Tibial nerve (tissue), 4 donors: ENCODE measurements at regions not wholly inside any gene's neighbourhood (a gene's known extent, or its start where the extent isn't known, plus 50 kb on each side); places are given as distances from the start of the nearest gene placed in this dataset.

ENCODE experiments used
- DNase-seq, 2 donors: peaks; one replicate each; pipeline ENCODE4 v3.0.0-alpha.2; 2019; ENCODE audit warnings: low spot score in 2 of 2
- H3K27ac ChIP-seq, 4 donors: fragments of 200-600 bp; sonication (generic) in 3 of 4; one replicate each; pipeline ENCODE4 v1.5.1; 2017 to 2019; ENCODE audit warnings: mild to moderate bottlenecking in 1 of 4
- H3K27me3 ChIP-seq, 2 donors: fragments of 200-600 bp; sonication (generic) in 1 of 2; one replicate each; pipeline versions ENCODE4 v1.5.1 to v1.6.0; 2017 to 2019
- H3K36me3 ChIP-seq, 3 donors: fragments of 200-600 bp; sonication (generic); one replicate each; pipeline ENCODE4 v1.5.1; 2018 to 2019
- H3K4me1 ChIP-seq, 4 donors: fragments of 200-600 bp; sonication (generic) in 3 of 4; one replicate each; pipeline ENCODE4 v1.5.1; 2017 to 2019
- H3K4me3 ChIP-seq, 4 donors: fragments of 200-600 bp; sonication (generic) in 3 of 4; one replicate each; pipeline ENCODE4 v1.5.1; 2017 to 2019; ENCODE audit warnings: mild to moderate bottlenecking in 1 of 4, moderate library complexity in 1 of 4
- H3K9me3 ChIP-seq, 4 donors: fragments of 200-600 bp; sonication (generic) in 3 of 4; one replicate each; pipeline ENCODE4 v1.5.1; 2017 to 2019
- EP300 ChIP-seq, 2 donors: sonication (generic); formaldehyde crosslinking; IDR thresholded peaks; one replicate each; pipeline ENCODE4 v1.6.1; 2017; ENCODE audit warnings: antibody characterized with exemption in 2 of 2, mild to moderate bottlenecking in 1 of 2
- POLR2A ChIP-seq, 2 donors: fragments of 450-650 bp; IDR thresholded peaks; one replicate each; pipeline ENCODE4 v1.6.1; 2017; ENCODE audit warnings: antibody characterized with exemption in 2 of 2, mild to moderate bottlenecking in 2 of 2, moderate library complexity in 2 of 2
- WGBS, 2 donors: methylation state at CpG; one replicate each; pipeline ENCODE4 v1.1.5; 2018; 5-methylcytosine and 5-hydroxymethylcytosine counted together
- TF ChIP-seq, protein P1 (sequence below), 5 experiments: fragments of 200-600 bp in 3 of 5; fragments of 450-650 bp in 2 of 5; sonication (generic) in 3 of 5; IDR thresholded peaks; one replicate each; pipeline ENCODE4 v1.5.1; 2016 to 2019; ENCODE audit warnings: antibody characterized with exemption in 5 of 5, mild to moderate bottlenecking in 3 of 5, moderate library complexity in 2 of 5

DNA sequence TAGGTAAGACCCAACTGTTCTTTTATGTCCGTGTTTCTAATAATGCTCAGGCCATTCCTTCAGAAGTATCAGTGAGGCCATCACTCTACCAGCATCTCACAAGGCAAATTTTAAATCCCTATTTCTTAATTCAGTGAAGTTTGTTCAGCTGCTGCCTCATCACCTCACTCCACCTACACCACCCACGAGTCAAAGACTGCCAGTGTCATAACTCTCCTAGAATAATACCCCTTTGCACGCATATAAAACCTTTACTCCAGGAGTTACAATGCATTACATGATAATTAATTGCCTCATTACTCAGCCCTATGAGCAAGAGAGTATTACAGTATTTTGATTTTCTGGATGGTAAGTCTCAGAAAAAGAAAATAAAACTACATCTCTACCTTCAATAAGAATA is 793.6 kb downstream of the TFAP2A start:
- WGBS, 2 donors, result 68 to 70% methylated on average over 3 of the region's 3 CpGs
- TF ChIP-seq POLR2A (IDR thresholded peaks at IDR 0.05), result no peak
- TF ChIP-seq EP300 (IDR thresholded peaks at IDR 0.05), result no peak
- TF ChIP-seq, protein P1, sequence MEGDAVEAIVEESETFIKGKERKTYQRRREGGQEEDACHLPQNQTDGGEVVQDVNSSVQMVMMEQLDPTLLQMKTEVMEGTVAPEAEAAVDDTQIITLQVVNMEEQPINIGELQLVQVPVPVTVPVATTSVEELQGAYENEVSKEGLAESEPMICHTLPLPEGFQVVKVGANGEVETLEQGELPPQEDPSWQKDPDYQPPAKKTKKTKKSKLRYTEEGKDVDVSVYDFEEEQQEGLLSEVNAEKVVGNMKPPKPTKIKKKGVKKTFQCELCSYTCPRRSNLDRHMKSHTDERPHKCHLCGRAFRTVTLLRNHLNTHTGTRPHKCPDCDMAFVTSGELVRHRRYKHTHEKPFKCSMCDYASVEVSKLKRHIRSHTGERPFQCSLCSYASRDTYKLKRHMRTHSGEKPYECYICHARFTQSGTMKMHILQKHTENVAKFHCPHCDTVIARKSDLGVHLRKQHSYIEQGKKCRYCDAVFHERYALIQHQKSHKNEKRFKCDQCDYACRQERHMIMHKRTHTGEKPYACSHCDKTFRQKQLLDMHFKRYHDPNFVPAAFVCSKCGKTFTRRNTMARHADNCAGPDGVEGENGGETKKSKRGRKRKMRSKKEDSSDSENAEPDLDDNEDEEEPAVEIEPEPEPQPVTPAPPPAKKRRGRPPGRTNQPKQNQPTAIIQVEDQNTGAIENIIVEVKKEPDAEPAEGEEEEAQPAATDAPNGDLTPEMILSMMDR (IDR thresholded peaks at IDR 0.05), result no peak
- no peaks in the 10 kb centered on the region for H3K4me1 ChIP-seq
- DNase-seq, result no peak
- H3K27ac ChIP-seq, result no peak overlapping the region
- H3K4me3 ChIP-seq, result no peak overlapping the region
- no peaks in the 10 kb centered on the region for H3K36me3 ChIP-seq
- no peaks in the 10 kb centered on the region for H3K27me3 ChIP-seq
- H3K9me3 ChIP-seq, result peaks cover 0 to 14% (median 0%) of the 10 kb centered on the region in 4 donors

DNA sequence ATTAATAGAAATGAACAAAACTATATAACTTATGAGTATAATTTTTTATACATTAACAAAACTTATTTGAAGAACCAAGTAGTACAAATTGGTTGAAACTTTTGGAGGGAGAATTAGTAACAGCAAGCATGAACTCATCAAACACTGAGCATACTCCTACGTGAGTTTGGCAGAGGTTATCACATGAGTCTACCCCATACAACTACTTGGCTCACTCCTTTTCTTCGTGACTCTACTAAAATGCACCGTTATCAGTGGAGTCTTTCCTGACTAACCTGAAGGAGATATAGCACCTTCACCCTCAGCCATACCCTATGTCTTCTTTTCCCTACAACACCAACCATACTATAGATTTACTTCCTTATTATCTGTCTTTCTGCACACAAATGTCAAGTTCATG is 794.2 kb downstream of the TFAP2A start:
- H3K4me3 ChIP-seq, result no peak overlapping the region
- H3K9me3 ChIP-seq, result peaks cover 0 to 11% (median 0%) of the 10 kb centered on the region in 4 donors
- H3K4me1 ChIP-seq, result no peaks in the 10 kb centered on the region
- no peaks in the 10 kb centered on the region for H3K27me3 ChIP-seq
- 85 to 92% methylated on average over 3 of the region's 3 CpGs for WGBS, 2 donors
- no peak for DNase-seq
- H3K36me3 ChIP-seq, result no peaks in the 10 kb centered on the region
- no peak overlapping the region for H3K27ac ChIP-seq
- TF ChIP-seq POLR2A (IDR thresholded peaks at IDR 0.05), result no peak

DNA sequence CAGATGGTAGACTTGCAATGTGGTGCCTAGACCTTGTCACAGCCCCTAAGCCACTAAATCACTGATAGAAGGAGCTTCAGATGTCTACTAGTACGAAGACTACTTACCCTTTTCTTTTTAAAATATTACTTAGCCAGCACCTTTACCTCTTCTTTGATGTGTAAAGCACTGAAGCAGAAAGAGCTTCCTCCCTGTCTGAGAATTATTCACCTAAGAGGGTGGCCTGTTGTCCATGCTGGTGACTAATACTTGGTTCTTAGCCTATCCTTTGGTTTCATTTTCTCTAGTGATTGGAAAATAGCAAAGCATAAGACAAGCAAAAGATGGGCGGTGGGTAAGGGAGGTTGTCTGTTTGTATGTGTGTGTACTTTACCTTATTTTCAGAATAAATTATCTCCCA is 794.6 kb downstream of the TFAP2A start:
- peaks cover 0 to 7% (median 0%) of the 10 kb centered on the region in 4 donors for H3K9me3 ChIP-seq
- no peaks in the 10 kb centered on the region for H3K4me1 ChIP-seq
- H3K4me3 ChIP-seq, result no peak overlapping the region
- 83 to 97% methylated on average over 2 of the region's 2 CpGs for WGBS, 2 donors
- no peak overlapping the region for H3K27ac ChIP-seq
- TF ChIP-seq POLR2A (IDR thresholded peaks at IDR 0.05) (no peak), EP300 (IDR thresholded peaks at IDR 0.05) (no peak)
- TF ChIP-seq, protein P1 (IDR thresholded peaks at IDR 0.05), result no peak
- no peaks in the 10 kb centered on the region for H3K36me3 ChIP-seq
- no peaks in the 10 kb centered on the region for H3K27me3 ChIP-seq
- no peak for DNase-seq

DNA sequence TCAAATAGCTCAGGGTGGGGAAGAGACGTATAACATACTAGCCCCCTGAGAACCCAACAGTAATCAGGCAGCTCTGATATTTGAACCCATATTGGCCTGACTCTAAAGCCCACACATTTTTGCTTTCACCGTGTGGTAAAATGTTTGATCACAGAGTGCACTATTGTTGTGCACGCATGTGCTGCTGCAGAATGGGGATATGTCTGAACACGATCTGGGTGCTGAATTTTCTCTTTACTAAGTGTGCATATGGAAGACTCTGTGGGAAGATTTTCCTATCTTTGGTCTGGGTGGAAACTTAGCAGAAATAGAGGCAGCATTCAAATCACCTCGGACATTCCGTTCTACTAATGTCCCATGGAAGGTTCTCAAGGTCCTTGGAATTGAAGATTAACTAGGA is 800.1 kb downstream of the TFAP2A start:
- H3K4me1 ChIP-seq, result no peaks in the 10 kb centered on the region
- no peaks in the 10 kb centered on the region for H3K27me3 ChIP-seq
- H3K9me3 ChIP-seq, result no peaks in the 10 kb centered on the region
- 62 to 65% methylated on average over 6 of the region's 6 CpGs for WGBS, 2 donors
- no peak overlapping the region for H3K27ac ChIP-seq
- H3K4me3 ChIP-seq, result no peak overlapping the region
- TF ChIP-seq, protein P1 (IDR thresholded peaks at IDR 0.05), result no peak
- no peak for TF ChIP-seq EP300 (IDR thresholded peaks at IDR 0.05)
- TF ChIP-seq POLR2A (IDR thresholded peaks at IDR 0.05), result no peak
- no peak for DNase-seq
- no peaks in the 10 kb centered on the region for H3K36me3 ChIP-seq

DNA sequence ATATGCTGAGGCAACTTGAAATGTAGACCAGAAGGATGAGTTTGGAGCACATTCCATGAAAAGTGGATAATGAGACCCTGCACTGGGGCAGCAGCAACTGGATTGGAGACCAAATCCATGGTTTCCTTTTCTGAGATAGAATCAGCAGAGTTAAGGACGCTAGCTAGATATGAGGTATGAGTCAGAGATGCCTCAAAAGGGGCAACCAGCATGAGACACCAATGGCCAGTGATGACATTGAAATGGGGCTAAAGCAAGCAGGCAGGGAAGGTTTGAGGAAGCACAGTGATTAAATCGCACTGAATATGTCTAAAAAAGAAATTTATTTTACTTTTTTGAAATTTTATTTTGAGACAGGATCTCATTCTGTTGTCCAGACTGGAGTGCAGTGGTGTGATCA is 802.4 kb downstream of the TFAP2A start:
- 84 to 88% methylated on average over 2 of the region's 2 CpGs for WGBS, 2 donors
- Histone ChIP-seq H3K9me3 (no peaks in the 10 kb centered on the region), H3K4me3 (no peak overlapping the region), H3K27ac (no peak overlapping the region), H3K27me3 (no peaks in the 10 kb centered on the region), H3K36me3 (no peaks in the 10 kb centered on the region), H3K4me1 (no peaks in the 10 kb centered on the region)
- DNase-seq, result no peak
- no peak for TF ChIP-seq EP300 (IDR thresholded peaks at IDR 0.05)
- TF ChIP-seq POLR2A (IDR thresholded peaks at IDR 0.05), result no peak
- TF ChIP-seq, protein P1 (IDR thresholded peaks at IDR 0.05), result no peak
